H7 (cell line): ENCODE measurements at regions not wholly inside any gene's neighbourhood (a gene's known extent, or its start where the extent isn't known, plus 50 kb on each side); places are given as distances from the start of the nearest gene placed in this dataset.
"Not testable (repeated sequence)": the region's sequence is repeated elsewhere in the genome, so short reads cannot be mapped to it uniquely, and the experiment has no call there.

Source experiments
- DNase-seq: peaks from one replicate; pipeline ENCODE4 v3.0.0; 2012
- H3K27me3 ChIP-seq: 2 replicates; pipeline ENCODE4 v1.6.0; 2011; ENCODE audit warnings: mild to moderate bottlenecking, low read length; ENCODE audit not compliant: control insufficient read depth, insufficient read depth
- H3K36me3 ChIP-seq: replicated peaks from 2 replicates; pipeline ENCODE4 v1.5.1; 2011; ENCODE audit warnings: low read length; ENCODE audit not compliant: control insufficient read depth, insufficient read depth
- H3K4me3 ChIP-seq: 2 replicates; pipeline ENCODE4 v1.5.1; 2011; ENCODE audit warnings: low read depth, mild to moderate bottlenecking, control low read depth, low read length, moderate library complexity; ENCODE audit not compliant: insufficient read depth

DNA sequence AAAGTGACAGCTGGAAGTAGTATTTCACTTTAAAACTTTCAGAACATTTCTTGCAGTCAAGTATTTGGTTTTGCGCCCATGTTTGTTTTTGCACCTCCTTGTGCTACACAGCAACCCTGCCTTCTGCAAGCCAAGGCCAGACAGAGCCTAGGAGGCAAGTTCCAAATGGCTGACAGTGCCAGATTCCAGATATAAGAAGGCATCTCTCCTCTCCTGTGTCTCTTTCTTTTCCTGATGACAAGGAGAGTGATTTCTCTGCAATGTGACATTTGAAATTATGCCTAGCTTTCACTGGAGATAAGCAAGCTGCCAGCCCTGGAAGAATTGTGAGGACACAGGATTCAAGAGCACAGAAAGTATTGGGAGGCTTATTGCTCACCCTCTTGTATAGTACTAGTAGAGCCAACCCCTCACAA lies 149.1 kb upstream of the TENT5A start:
- no peaks in the 10 kb centered on the region for H3K36me3 ChIP-seq
- no peak overlapping the region for H3K4me3 ChIP-seq
- no peak for DNase-seq
- H3K27me3 ChIP-seq = no peaks in the 10 kb centered on the region

DNA sequence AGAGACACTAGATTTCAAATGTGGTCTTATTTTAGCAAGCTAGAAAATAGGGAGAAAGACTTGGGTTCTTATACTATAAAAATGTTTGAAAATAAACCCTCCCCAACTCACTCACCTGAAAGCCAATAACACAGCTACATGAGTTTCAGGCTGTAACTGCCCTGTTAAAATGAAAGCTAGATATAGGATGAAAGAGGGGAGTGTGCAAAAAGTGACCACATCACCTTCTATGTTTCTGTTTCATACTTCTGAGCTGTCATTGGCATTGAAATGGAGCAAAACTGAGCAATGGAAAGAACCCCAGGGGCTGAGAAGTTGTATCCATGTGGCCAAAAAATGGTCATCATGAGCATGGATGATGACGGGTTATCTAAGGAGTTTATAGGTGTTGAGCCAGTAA lies 148.1 kb upstream of the TENT5A start:
- H3K27me3 ChIP-seq = no peaks in the 10 kb centered on the region
- H3K36me3 ChIP-seq = no peaks in the 10 kb centered on the region
- H3K4me3 ChIP-seq = no peak overlapping the region
- DNase-seq = no peak

DNA sequence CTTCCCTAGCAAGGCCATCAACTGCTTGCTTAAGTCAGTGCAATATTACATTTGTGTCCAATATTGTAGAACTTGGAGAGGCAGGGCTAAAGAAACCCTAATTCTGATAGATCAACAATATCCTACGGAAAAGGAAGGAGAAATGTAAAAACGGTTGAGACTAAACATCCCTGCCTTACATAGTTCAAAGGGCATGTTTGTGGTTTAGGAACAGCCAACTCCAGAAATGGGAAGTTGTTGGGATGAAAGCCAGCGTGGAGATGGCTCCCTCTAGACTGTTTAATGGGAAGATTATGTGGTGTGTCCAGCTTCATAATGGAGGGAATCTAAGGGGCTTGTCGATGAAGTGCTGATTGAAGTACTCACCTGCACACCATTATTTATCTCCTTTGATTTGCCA lies 145.3 kb upstream of the TENT5A start:
- Histone ChIP-seq H3K27me3 (no peaks in the 10 kb centered on the region), H3K4me3 (no peak overlapping the region), H3K36me3 (no peaks in the 10 kb centered on the region)
- DNase-seq = no peak

DNA sequence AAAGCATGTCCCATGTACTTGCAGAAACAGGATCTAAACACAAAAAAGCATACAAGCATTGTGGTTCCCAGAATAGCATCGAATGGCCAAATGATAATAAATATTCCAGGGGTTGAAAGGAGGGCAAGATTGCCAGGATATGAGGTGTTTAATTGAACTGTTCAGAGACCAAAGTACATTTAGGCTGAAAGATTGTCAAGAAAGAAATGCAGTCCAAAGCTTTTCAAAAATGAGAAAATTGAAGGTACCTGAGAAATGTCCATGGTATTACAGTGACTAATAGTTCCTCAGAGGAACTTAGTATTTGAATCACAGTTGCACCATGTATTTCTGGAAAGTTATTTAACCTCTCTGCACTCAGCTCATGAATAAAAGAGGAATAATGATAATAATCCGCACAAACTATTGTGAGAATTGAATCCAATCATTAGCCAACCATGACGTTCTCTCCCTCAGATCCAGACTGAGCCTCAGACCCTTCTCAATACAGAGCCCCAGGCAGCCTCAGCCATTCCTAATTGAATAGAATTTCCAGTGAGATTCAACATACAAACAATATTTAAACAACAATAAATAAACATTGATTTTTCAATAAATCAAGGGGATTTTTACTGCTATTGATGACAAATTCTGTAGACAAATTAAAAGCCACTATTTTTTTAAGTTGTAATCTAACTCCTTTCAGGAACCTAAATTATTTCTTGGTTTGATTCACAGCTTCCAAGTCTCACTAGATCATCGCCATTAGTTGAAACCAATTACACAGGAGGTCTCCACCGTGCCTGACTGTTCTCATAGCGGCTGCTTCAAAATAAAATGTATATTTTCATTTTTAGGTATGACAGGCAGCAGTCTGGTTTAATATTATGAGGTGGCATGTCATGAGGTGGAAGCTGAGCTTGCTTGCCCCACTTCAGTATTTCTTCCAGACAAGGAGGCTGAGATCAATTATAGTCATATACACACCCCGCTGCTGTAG lies 144.3 kb upstream of the TENT5A start:
- Histone ChIP-seq H3K27me3 (no peaks in the 10 kb centered on the region), H3K36me3 (no peaks in the 10 kb centered on the region), H3K4me3 (no peak overlapping the region)
- no peak for DNase-seq

DNA sequence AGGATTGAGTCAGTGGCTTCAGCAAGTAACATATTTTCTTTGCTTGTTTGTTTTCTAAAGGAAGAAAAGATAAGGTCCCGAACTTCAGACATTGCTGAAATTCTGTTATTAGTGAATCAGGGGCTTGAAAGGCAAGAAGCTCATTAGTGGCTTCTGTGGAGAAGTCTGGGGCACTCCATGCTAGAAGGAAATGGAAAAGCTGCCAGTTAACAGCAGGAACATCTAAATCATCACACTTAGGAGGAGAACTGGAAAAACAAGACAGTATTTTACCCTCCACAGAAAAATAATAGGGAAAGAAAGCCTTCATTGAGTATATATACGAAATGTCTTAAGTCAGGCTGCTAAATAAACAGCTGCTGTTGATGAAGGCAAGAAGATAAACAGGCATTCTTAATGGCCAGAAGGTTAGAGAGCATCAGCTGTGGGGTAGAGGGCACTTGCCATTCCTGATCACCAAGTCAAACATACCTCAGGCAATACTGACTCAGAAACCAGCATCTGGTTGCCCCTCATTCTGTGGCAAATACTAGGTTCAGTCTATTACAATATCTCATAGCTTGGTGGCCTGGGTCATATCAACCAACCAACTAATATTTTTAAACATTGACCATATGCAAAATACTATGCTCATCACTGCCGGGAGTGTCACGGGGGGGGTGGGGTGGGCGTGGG lies 143.2 kb upstream of the TENT5A start:
- H3K4me3 ChIP-seq = no peak overlapping the region

DNA sequence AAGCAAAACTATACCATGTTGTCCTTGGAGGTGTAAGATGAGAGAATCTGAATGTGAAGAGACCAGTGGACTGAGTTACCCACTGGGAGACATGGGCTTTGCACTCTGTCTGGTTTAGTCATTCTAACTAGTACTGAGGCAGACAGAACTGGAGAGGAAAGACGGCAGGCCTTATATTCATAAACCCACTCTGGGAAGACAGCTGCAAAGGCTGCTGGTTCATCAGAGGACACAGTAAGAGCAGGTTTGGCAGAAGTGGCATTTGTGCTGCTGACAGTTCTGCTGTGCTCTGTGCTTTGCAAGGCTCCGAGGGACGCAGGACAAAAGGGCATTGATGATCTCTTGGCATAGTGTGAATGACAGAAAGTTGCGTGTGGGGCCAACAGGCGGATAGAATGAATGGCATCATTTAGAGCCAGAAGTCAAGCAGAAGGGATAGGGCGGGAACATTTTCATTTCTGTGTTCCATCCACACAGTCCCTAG lies 142.3 kb upstream of the TENT5A start:
- Histone ChIP-seq H3K27me3 (no peaks in the 10 kb centered on the region), H3K36me3 (no peaks in the 10 kb centered on the region), H3K4me3 (no peak overlapping the region)
- no peak for DNase-seq

More for the DNA sequence above, 143.2 kb upstream of the TENT5A start:
- DNase-seq = no peak
- H3K27me3 ChIP-seq = no peaks in the 10 kb centered on the region
- H3K36me3 ChIP-seq = no peaks in the 10 kb centered on the region

DNA sequence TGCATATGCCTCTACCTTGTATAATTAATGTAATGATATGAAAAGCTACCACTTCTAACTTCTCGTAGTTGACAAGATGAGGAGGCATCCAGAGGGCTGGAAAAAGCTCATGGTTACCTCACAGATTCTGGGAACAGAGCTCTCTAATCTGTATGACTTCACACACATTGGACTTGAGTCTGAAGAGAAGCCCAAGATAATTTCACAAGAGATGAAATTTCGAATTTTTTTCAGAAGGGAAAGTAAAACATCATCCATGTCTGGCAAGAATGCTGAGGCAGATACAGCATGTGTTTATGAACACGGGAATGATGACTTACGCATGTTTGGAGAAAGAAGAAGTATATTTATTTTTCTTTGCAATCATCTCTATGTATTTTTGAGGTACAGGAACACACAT lies 141.8 kb upstream of the TENT5A start:
- Histone ChIP-seq H3K4me3 (no peak overlapping the region), H3K27me3 (no peaks in the 10 kb centered on the region), H3K36me3 (no peaks in the 10 kb centered on the region)
- no peak for DNase-seq

DNA sequence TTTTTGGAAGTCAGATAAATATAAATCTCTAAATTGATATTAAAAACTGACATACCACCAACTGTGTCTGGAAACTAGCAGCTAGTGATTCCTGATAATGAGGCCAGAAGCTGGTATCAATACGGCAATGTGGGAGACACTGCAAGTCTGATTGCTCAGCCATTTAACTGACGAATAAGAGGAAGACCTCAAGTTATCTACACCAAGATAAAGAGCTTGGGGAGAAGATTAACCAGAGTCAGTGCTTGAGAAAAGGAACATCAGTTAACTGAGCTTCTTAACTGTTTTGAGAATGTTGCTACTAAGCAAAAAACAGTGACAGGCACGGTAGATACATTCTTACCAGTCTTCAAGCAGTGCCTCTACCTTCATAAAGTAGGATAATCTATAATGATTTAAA lies 140.4 kb upstream of the TENT5A start:
- Histone ChIP-seq H3K36me3 (no peaks in the 10 kb centered on the region), H3K27me3 (no peaks in the 10 kb centered on the region), H3K4me3 (no peak overlapping the region)
- DNase-seq = no peak

DNA sequence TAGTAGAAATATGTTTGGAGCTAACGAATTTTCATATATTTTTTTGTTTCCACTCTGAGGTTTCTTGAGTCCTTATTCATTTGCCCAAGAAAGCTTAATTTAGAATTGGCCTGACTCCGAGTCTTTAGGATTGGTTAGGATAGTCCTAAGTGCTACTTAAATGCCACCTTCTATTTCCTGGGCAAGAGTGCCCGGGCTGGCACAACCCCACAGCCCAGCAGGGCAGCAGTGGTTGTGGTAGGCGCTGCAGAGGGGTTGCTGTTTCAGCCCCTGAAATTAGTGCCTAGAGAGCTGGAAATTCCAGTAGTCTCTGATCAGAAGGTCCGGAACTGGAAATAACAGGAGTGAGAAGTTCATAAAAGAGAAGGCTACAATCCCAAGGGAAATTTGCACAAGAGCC lies 139.4 kb upstream of the TENT5A start:
- Histone ChIP-seq H3K36me3 (no peaks in the 10 kb centered on the region), H3K27me3 (no peaks in the 10 kb centered on the region), H3K4me3 (no peak overlapping the region)
- no peak for DNase-seq

DNA sequence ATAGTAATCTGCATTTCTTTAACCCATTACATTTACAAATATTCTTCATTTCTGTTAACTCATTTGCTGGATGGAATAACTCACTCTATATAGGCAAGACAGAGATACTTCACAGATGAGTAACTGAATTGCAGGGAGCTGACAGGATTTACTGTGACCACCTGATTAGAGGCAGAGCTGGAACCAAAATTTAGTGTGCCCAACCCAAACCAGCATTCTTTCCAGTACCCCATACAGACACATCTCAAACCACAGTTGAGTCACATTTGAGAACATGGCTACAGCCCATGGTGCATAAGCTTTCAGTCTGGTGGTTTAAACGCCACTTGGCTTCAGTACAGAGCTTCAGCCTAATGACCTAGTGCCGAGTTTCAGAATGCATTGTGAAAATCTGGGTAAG lies 138.4 kb upstream of the TENT5A start:
- Histone ChIP-seq H3K4me3 (no peak overlapping the region), H3K27me3 (no peaks in the 10 kb centered on the region), H3K36me3 (no peaks in the 10 kb centered on the region)
- DNase-seq = no peak

DNA sequence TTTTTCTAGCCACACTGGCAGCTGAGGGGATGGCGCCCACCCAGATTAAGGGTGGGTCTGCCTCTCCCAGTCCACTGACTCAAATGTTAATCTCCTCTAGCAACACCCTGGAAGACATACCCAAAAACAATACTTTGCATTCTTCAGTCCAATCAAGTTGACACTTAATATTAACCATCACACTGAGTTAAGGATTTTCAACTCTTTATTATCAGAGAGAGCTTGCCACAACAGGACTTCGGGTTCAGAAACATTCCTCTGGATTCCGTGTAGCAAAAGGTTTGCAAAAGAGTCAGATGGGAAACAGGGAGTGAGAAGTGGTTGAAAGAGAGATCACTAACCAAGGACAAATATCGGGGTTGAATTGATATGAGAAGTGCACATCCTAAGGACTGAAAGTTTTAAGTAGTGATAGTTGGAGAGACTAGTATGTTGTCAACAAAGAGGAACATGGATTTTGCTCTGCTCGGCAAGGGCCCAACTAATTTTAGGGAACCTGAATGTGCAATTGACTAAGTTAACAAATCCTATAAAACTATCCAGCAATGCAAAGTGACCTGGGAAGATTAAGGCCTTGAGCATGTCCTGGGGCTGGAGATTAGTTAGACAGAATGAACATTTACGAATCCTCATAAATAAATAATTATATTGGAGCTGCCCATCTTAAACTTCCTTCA lies 137.0 kb upstream of the TENT5A start:
- Histone ChIP-seq H3K27me3 (no peaks in the 10 kb centered on the region), H3K36me3 (no peaks in the 10 kb centered on the region), H3K4me3 (no peak overlapping the region)
- no peak for DNase-seq

DNA sequence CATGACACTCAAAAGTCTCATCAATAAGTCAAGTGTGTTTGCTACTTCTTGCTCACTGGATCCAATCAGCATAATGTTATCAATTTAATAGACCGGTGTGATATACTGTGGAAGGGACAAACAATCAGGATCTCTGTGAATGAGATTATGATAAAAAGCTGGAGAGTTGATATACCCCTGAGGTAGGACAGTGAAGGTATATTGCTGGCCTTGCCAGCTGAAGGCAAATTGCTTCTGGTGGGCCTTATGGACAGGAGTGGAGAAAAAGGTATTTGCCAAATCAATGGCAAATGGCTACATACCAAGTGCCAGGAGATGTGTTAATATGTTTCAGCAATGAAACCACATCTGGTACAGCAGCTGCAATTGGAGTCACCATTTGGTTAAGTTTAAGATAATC lies 134.4 kb upstream of the TENT5A start:
- not testable (repeated sequence) for H3K4me3 ChIP-seq, DNase-seq, H3K36me3 ChIP-seq, H3K27me3 ChIP-seq

DNA sequence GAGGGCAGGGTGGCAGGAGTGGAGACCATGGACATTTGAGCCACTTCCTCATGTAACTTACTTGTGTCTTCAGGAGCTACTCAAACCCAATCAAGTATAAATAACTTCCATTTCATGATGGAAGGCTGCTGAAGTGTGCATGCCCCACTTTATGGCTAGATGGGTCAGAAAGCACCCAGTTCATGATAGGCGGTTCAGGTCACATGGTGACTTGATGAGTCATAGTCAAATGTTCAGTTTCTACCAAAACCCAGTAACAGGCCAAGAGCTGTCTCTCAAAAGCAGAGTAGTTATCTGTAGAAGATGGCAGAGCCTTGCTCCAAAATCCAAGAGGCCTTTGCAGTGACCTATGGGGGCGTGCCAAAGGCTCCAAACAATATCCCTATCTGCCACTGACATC lies 133.7 kb upstream of the TENT5A start:
- no peaks in the 10 kb centered on the region for H3K36me3 ChIP-seq
- DNase-seq = no peak
- no peaks in the 10 kb centered on the region for H3K27me3 ChIP-seq
- no peak overlapping the region for H3K4me3 ChIP-seq

DNA sequence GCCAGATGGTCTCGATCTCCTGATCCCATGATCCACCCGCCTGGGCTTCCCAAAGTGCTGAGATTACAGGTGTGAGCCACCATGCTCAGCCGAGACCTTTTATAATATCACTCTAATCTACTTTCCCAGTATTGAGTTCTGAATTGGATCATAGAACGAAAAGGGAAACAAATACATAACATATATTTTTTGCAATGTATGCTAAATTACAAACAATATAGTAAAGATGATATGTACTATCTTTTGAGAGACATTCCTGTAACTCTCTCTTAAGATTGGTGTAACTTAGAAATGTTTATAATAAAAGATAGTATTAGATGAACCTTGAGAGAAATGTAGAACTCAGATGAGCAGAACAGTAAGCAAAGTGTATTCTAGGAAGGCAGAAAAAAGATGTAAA lies 129.2 kb upstream of the TENT5A start:
- H3K27me3 ChIP-seq = no peaks in the 10 kb centered on the region
- no peak for DNase-seq
- H3K4me3 ChIP-seq = no peak overlapping the region
- H3K36me3 ChIP-seq = no peaks in the 10 kb centered on the region

DNA sequence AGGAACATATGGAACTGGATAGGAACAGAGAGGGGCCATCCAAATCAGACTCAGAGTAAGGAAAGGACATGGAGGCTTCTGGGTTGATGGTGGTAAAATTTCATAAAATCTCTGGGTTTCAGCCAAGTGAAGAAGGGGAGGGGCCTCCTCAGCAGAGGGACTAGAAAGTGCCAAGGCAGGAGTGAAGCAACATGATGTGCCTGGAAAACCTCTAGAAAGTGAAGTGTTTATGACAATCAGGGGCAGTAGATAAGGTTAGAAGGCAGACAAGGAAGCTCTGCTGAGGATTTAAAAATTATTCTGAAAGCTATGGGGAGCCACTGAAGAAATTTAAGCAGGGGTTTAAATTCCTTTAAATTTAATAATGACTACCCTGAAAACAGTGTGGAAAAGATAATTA lies 126.0 kb upstream of the TENT5A start:
- DNase-seq = no peak
- Histone ChIP-seq H3K4me3 (no peak overlapping the region), H3K27me3 (no peaks in the 10 kb centered on the region), H3K36me3 (no peaks in the 10 kb centered on the region)
